NB4 (cell line): ENCODE measurements at regions not wholly inside any gene's neighbourhood (a gene's known extent, or its start where the extent isn't known, plus 50 kb on each side); places are given as distances from the start of the nearest gene placed in this dataset.

Source experiments
- DNase-seq: peaks from one replicate; pipeline ENCODE4 v3.0.0; 2010; ENCODE audit warnings: low read depth
- H3K4me3 ChIP-seq: one replicate; pipeline ENCODE4 v1.5.1; 2011; ENCODE audit warnings: mild to moderate bottlenecking, low read depth, low read length, moderate library complexity
- CTCF ChIP-seq: IDR thresholded peaks from one replicate; pipeline ENCODE4 v1.5.1; 2012; ENCODE audit warnings: low read depth, low read length
- MAX ChIP-seq: IDR thresholded peaks from 2 replicates; pipeline ENCODE4 v1.6.1; 2011; ENCODE audit warnings: low read depth, low read length
- MYC ChIP-seq: IDR thresholded peaks from 2 replicates; pipeline ENCODE4 v1.6.1; 2011; ENCODE audit warnings: low read depth, low read length
- POLR2A ChIP-seq: IDR thresholded peaks from 2 replicates; pipeline ENCODE4 v1.6.1; 2011; ENCODE audit warnings: mild to moderate bottlenecking; ENCODE audit not compliant: insufficient read length; ENCODE audit errors: extremely low read depth

GRCh38 chr2:212945526-212945925, 205.9 kb downstream of the IKZF2 start:
- TF ChIP-seq POLR2A = no peak
- TF ChIP-seq CTCF = no peak
- TF ChIP-seq MYC = no peak
- TF ChIP-seq MAX = no peak
- no peak overlapping the region for H3K4me3 ChIP-seq
- DNase-seq = no peak

GRCh38 chr2:212943351-212943750, 208.1 kb downstream of the IKZF2 start:
- H3K4me3 ChIP-seq = no peak overlapping the region
- no peak for TF ChIP-seq MAX
- no peak for DNase-seq

- H3K4me3 ChIP-seq = no peak overlapping the region
- DNase-seq = no peak
- no peak for TF ChIP-seq POLR2A
- TF ChIP-seq MYC = no peak
- TF ChIP-seq CTCF = no peak
- no peak for TF ChIP-seq MAX
These were observed 210.1 kb downstream of the IKZF2 start for GRCh38 chr2:212941361-212941760.

- no peak for DNase-seq
- H3K4me3 ChIP-seq = no peak overlapping the region
- no peak for TF ChIP-seq MYC
- TF ChIP-seq CTCF = no peak
- TF ChIP-seq MAX = no peak
- TF ChIP-seq POLR2A = no peak
These were observed 210.6 kb downstream of the IKZF2 start for GRCh38 chr2:212940816-212941215.

GRCh38 chr2:212939777-212940531, 211.5 kb downstream of the IKZF2 start:
- no peak for TF ChIP-seq CTCF
- no peak for TF ChIP-seq MAX
- no peak for TF ChIP-seq MYC
- TF ChIP-seq POLR2A = no peak
- no peak overlapping the region for H3K4me3 ChIP-seq
- no peak for DNase-seq

GRCh38 chr2:212938144-212938793, 213.1 kb downstream of the IKZF2 start:
- no peak for DNase-seq
- H3K4me3 ChIP-seq = no peak overlapping the region
- no peak for TF ChIP-seq POLR2A
- no peak for TF ChIP-seq MYC
- TF ChIP-seq MAX = no peak
- TF ChIP-seq CTCF = no peak
